Liver (tissue), 8 donors: ENCODE measurements at regions not wholly inside any gene's neighbourhood (a gene's known extent, or its start where the extent isn't known, plus 50 kb on each side); places are given as distances from the start of the nearest gene placed in this dataset.

Experiments
- DNase-seq: peaks from one replicate; pipeline ENCODE4 v3.0.0-alpha.2; 2017; ENCODE audit warnings: low spot score
- H3K27ac ChIP-seq, 2 donors: one replicate each; pipeline ENCODE4 v1.7.0; 2013; ENCODE audit warnings: inconsistent platforms in 2 of 2, low read length in 2 of 2, control low read depth in 1 of 2, low read depth in 1 of 2, mild to moderate bottlenecking in 1 of 2
- H3K27me3 ChIP-seq, 4 donors: one replicate each; pipeline versions ENCODE4 v1.6.1 to v1.7.0; 2013; ENCODE audit warnings: low read length in 3 of 4, inconsistent platforms in 1 of 4, mild to moderate bottlenecking in 1 of 4, moderate library complexity in 1 of 4; ENCODE audit not compliant: control insufficient read depth in 4 of 4, insufficient read depth in 4 of 4
- H3K36me3 ChIP-seq, 4 donors: one replicate each; pipeline versions ENCODE4 v1.6.1 to v1.7.0; 2013; ENCODE audit warnings: low read length in 3 of 4, mild to moderate bottlenecking in 3 of 4, low read depth in 1 of 4, moderate library complexity in 1 of 4; ENCODE audit not compliant: control insufficient read depth in 4 of 4, insufficient read depth in 3 of 4
- H3K4me1 ChIP-seq, 4 donors: one replicate each; pipeline versions ENCODE4 v1.6.1 to v1.7.0; 2013; ENCODE audit warnings: low read length in 3 of 4, mild to moderate bottlenecking in 3 of 4, moderate library complexity in 1 of 4; ENCODE audit not compliant: control insufficient read depth in 4 of 4, insufficient read depth in 4 of 4
- H3K4me3 ChIP-seq, 3 donors: one replicate each; pipeline versions ENCODE4 v1.6.1 to v1.7.0; 2013; ENCODE audit warnings: low read length in 3 of 3, control low read depth in 1 of 3, low read depth in 1 of 3, mild to moderate bottlenecking in 1 of 3
- H3K9ac ChIP-seq, 2 donors: one replicate each; pipeline ENCODE4 v1.7.0; 2013; ENCODE audit warnings: low read length in 2 of 2, mild to moderate bottlenecking in 2 of 2, moderate library complexity in 2 of 2, control low read depth in 1 of 2, low read depth in 1 of 2
- H3K9me3 ChIP-seq, 4 donors: one replicate each; pipeline versions ENCODE4 v1.6.1 to v1.7.0; 2013; ENCODE audit warnings: low read length in 3 of 4; ENCODE audit not compliant: control insufficient read depth in 4 of 4
- CTCF ChIP-seq: fragments of 150-350 bp; IDR thresholded peaks from 2 replicates; pipeline ENCODE4 v1.5.1; 2017; ENCODE audit warnings: improper control_type of control experiment, low read depth, low read length; ENCODE audit not compliant: missing input control
- EGR1 ChIP-seq, 2 donors: IDR thresholded peaks; 2 replicates each; pipeline ENCODE4 v1.6.1; 2016 to 2018; ENCODE audit warnings: antibody characterized with exemption in 2 of 2, low read depth in 2 of 2
- FOXA1 ChIP-seq: IDR thresholded peaks from 2 replicates; pipeline ENCODE4 v1.6.1; 2016; ENCODE audit warnings: antibody characterized with exemption
- FOXA2 ChIP-seq: IDR thresholded peaks from 2 replicates; pipeline ENCODE4 v1.6.1; 2016; ENCODE audit warnings: antibody characterized with exemption
- GABPA ChIP-seq, 2 donors: IDR thresholded peaks in 1 of 2; conservative IDR thresholded peaks in 1 of 2; 2 replicates each; pipeline ENCODE4 v1.6.1; 2016; ENCODE audit warnings: antibody characterized with exemption in 2 of 2, mild to moderate bottlenecking in 1 of 2, moderate library complexity in 1 of 2
- HNF4A ChIP-seq, 2 donors: conservative IDR thresholded peaks; 2 replicates each; pipeline ENCODE4 v1.6.1; 2016; ENCODE audit warnings: antibody characterized with exemption in 2 of 2, mild to moderate bottlenecking in 2 of 2
- HNF4G ChIP-seq: IDR thresholded peaks from 2 replicates; pipeline ENCODE4 v1.6.1; 2016; ENCODE audit warnings: antibody characterized with exemption
- JUND ChIP-seq, 2 donors: IDR thresholded peaks; 2 replicates each; pipeline ENCODE4 v1.6.1; 2016; ENCODE audit warnings: antibody characterized with exemption in 2 of 2
- MAX ChIP-seq: IDR thresholded peaks from 2 replicates; pipeline ENCODE4 v1.6.1; 2016; ENCODE audit warnings: antibody characterized with exemption
- NR2F2 ChIP-seq: IDR thresholded peaks from 2 replicates; pipeline ENCODE4 v1.6.1; 2016; ENCODE audit warnings: antibody characterized with exemption
- RAD21 ChIP-seq, 2 donors: IDR thresholded peaks; 2 replicates each; pipeline ENCODE4 v1.6.1; 2016; ENCODE audit warnings: antibody characterized with exemption in 2 of 2, mild to moderate bottlenecking in 2 of 2
- REST ChIP-seq: IDR thresholded peaks from 2 replicates; pipeline ENCODE4 v1.6.1; 2016; ENCODE audit warnings: antibody characterized with exemption, mild to moderate bottlenecking
- RXRA ChIP-seq, 2 donors: IDR thresholded peaks; 2 replicates each; pipeline ENCODE4 v1.6.1; 2017 to 2018; ENCODE audit warnings: antibody characterized with exemption in 2 of 2, mild to moderate bottlenecking in 1 of 2
- SP1 ChIP-seq: IDR thresholded peaks from 2 replicates; pipeline ENCODE4 v1.6.1; 2018; ENCODE audit warnings: antibody characterized with exemption, mild to moderate bottlenecking
- TAF1 ChIP-seq: conservative IDR thresholded peaks from 2 replicates; pipeline ENCODE4 v1.6.1; 2016; ENCODE audit warnings: antibody characterized with exemption, mild to moderate bottlenecking
- YY1 ChIP-seq: IDR thresholded peaks from 2 replicates; pipeline ENCODE4 v1.6.1; 2016; ENCODE audit warnings: antibody characterized with exemption, mild to moderate bottlenecking
- ZBTB33 ChIP-seq: IDR thresholded peaks from 2 replicates; pipeline ENCODE4 v1.6.1; 2016; ENCODE audit warnings: antibody characterized with exemption
- WGBS: extraction: QIAGEN DNeasy Blood & Tissue Kit; methylation state at CpG from one replicate; pipeline ENCODE4 v1.1.7; 2013; 5-methylcytosine and 5-hydroxymethylcytosine counted together
- TF ChIP-seq, protein P1 (sequence below): IDR thresholded peaks from 2 replicates; pipeline ENCODE4 v1.6.1; 2016; ENCODE audit warnings: antibody characterized with exemption
- donor health status: healthy.
- donor health status: healthy.
- donor health status: healthy.
- donor health status: healthy.
- donor health status: healthy.

GRCh38 chr21:17950591-17950990 is 131.4 kb upstream of the C21orf91 start:
- H3K4me1 ChIP-seq: no peaks in the 10 kb centered on the region
- H3K9ac ChIP-seq: no peak overlapping the region
- H3K27ac ChIP-seq: no peak overlapping the region
- DNase-seq: no peak
- H3K36me3 ChIP-seq: no peaks in the 10 kb centered on the region
- H3K9me3 ChIP-seq: no peaks in the 10 kb centered on the region
- 73% methylated on average over 2 of the region's 2 CpGs for WGBS
- no peak overlapping the region for H3K4me3 ChIP-seq
- no peaks in the 10 kb centered on the region for H3K27me3 ChIP-seq
- TF ChIP-seq JUND (IDR thresholded peaks at IDR 0.05): no peak
- no peak for TF ChIP-seq FOXA1
- TF ChIP-seq CTCF: no peak
- no peak for TF ChIP-seq RXRA (IDR thresholded peaks at IDR 0.05)
- no peak for TF ChIP-seq EGR1 (IDR thresholded peaks at IDR 0.05; ENCODE audit: low read depth in 2 of 2)
- TF ChIP-seq NR2F2: no peak
- no peak for TF ChIP-seq SP1
- TF ChIP-seq ZBTB33: no peak
- TF ChIP-seq HNF4G: no peak
- TF ChIP-seq TAF1: no peak
- TF ChIP-seq FOXA2: no peak
- TF ChIP-seq MAX: no peak
- no peak for TF ChIP-seq RAD21 (IDR thresholded peaks at IDR 0.05)
- no peak for TF ChIP-seq HNF4A (conservative IDR thresholded peaks at IDR 0.05)
- TF ChIP-seq REST: no peak
- no peak for TF ChIP-seq GABPA (IDR thresholded peaks at IDR 0.05 in 1 of 2, conservative IDR thresholded peaks at IDR 0.05 in 1 of 2)
- no peak for TF ChIP-seq YY1
- TF ChIP-seq, protein P1, sequence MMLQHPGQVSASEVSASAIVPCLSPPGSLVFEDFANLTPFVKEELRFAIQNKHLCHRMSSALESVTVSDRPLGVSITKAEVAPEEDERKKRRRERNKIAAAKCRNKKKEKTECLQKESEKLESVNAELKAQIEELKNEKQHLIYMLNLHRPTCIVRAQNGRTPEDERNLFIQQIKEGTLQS: no peak

DNA sequence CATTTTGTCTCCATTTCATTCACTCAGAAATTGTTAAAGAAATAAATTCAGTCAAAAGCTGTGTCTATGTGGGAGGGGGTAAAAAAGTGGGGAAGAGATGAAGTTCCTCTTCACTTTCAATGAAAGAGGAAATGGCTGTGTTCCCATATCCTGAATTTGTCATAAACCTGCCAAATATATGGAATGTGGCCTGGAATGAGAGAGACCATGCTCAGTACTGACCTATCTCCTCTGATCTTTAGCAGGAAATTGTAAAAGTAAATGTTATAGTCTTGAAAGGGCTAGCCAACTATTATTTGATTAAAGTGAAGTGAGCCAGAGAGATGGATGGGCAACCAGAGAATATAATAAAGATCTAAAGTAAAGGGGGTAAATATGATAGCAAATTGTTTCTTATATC is 130.3 kb upstream of the C21orf91 start:
- TF ChIP-seq NR2F2 (peak; percentile 23), CTCF (no peak)
- no peak for DNase-seq

More for the DNA sequence above, 130.3 kb upstream of the C21orf91 start:
- Histone ChIP-seq H3K4me3 (no peak overlapping the region), H3K9ac (no peak overlapping the region), H3K4me1 (no peaks in the 10 kb centered on the region), H3K27ac (no peak overlapping the region), H3K36me3 (no peaks in the 10 kb centered on the region), H3K27me3 (no peaks in the 10 kb centered on the region), H3K9me3 (peaks cover 0 to 1% (median 0%) of the 10 kb centered on the region in 4 donors)
